Thoracic aorta (tissue), 2 donors: ENCODE measurements at regions not wholly inside any gene's neighbourhood (a gene's known extent, or its start where the extent isn't known, plus 50 kb on each side); places are given as distances from the start of the nearest gene placed in this dataset.

ENCODE experiments used
- ATAC-seq: fragments of 150-250 bp; one replicate; pipeline ENCODE4 v1.8.0; 2017; ENCODE audit warnings: low read depth; ENCODE audit not compliant: insufficient number of reproducible peaks, low FRiP score
- DNase-seq: peaks from one replicate; pipeline ENCODE4 v3.0.0-alpha.2; 2020; ENCODE audit warnings: low spot score
- H3K27ac ChIP-seq, 2 donors: fragments of 200-600 bp; sonication (generic); 1 replicate in 1 of 2; 2 replicates in 1 of 2; pipeline ENCODE4 v1.5.1; 2016; ENCODE audit warnings: mild to moderate bottlenecking in 2 of 2, moderate library complexity in 2 of 2
- H3K27me3 ChIP-seq: fragments of 200-600 bp; sonication (generic); replicated peaks from 2 replicates; pipeline ENCODE4 v1.6.0; 2016; ENCODE audit warnings: mild to moderate bottlenecking; ENCODE audit not compliant: insufficient read depth
- H3K36me3 ChIP-seq: fragments of 200-600 bp; sonication (generic); one replicate; pipeline ENCODE4 v1.5.1; 2016
- H3K4me1 ChIP-seq, 2 donors: fragments of 200-600 bp; sonication (generic); 1 replicate in 1 of 2; 2 replicates in 1 of 2; pipeline versions ENCODE4 v1.5.1 to v1.6.0; 2016; ENCODE audit warnings: low read depth in 2 of 2, mild to moderate bottlenecking in 1 of 2; ENCODE audit not compliant: control insufficient read depth in 1 of 2
- H3K4me3 ChIP-seq: fragments of 200-600 bp; sonication (generic); 2 replicates; pipeline ENCODE4 v1.5.1; 2016; ENCODE audit warnings: mild to moderate bottlenecking
- H3K9me3 ChIP-seq: fragments of 200-600 bp; sonication (generic); 2 replicates; pipeline ENCODE4 v1.5.1; 2016
- TF ChIP-seq, protein P1 (sequence below): fragments of 200-600 bp; sonication (generic); IDR thresholded peaks from one replicate; pipeline ENCODE4 v1.5.1; 2019; ENCODE audit warnings: antibody characterized with exemption

DNA sequence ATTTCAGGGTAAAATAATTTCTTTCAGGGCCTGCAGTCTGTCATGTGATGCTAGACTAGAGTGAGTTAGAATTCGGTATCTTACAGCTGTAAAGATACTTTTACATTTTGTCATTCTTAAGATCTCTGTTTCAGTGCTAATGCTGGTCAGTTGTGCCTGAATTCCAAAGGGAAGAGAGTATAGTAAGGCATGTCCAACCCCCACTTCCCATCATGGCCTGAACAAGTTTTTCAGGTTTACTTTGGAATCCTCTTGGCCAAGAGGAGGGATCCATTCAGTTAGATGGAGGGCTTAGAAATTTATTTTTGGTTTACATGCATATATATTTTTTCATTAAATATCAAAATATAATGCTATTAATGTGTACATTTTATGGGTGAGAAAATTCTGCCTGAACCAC, 596.6 kb downstream of the XIRP2 start:
- ATAC-seq = no peak
- Histone ChIP-seq H3K9me3 (no peaks in the 10 kb centered on the region), H3K4me1 (peaks cover 6 to 9% of the 10 kb centered on the region in 2 donors), H3K27me3 (no peaks in the 10 kb centered on the region), H3K36me3 (no peaks in the 10 kb centered on the region), H3K4me3 (no peak overlapping the region), H3K27ac (no peak overlapping the region)
- TF ChIP-seq, protein P1, sequence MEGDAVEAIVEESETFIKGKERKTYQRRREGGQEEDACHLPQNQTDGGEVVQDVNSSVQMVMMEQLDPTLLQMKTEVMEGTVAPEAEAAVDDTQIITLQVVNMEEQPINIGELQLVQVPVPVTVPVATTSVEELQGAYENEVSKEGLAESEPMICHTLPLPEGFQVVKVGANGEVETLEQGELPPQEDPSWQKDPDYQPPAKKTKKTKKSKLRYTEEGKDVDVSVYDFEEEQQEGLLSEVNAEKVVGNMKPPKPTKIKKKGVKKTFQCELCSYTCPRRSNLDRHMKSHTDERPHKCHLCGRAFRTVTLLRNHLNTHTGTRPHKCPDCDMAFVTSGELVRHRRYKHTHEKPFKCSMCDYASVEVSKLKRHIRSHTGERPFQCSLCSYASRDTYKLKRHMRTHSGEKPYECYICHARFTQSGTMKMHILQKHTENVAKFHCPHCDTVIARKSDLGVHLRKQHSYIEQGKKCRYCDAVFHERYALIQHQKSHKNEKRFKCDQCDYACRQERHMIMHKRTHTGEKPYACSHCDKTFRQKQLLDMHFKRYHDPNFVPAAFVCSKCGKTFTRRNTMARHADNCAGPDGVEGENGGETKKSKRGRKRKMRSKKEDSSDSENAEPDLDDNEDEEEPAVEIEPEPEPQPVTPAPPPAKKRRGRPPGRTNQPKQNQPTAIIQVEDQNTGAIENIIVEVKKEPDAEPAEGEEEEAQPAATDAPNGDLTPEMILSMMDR = no peak
- DNase-seq = no peak

DNA sequence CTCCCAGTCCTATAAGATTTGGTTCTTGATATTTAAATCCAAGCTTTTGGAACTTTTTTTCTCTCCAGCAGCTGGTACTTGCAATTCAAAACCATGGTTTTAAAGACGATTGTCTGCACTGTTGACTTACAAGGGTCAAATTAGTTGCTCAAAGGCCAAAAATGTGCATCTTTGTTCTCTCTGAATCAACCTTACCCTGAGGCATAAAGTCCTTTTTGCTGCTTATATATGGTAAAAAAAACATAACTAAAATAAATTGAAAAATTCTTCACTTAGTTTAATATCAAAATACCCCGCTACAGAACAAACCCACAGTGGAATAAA, 592.7 kb downstream of the XIRP2 start:
- H3K36me3 ChIP-seq = no peaks in the 10 kb centered on the region
- ATAC-seq (no peak), DNase-seq (no peak)

DNA sequence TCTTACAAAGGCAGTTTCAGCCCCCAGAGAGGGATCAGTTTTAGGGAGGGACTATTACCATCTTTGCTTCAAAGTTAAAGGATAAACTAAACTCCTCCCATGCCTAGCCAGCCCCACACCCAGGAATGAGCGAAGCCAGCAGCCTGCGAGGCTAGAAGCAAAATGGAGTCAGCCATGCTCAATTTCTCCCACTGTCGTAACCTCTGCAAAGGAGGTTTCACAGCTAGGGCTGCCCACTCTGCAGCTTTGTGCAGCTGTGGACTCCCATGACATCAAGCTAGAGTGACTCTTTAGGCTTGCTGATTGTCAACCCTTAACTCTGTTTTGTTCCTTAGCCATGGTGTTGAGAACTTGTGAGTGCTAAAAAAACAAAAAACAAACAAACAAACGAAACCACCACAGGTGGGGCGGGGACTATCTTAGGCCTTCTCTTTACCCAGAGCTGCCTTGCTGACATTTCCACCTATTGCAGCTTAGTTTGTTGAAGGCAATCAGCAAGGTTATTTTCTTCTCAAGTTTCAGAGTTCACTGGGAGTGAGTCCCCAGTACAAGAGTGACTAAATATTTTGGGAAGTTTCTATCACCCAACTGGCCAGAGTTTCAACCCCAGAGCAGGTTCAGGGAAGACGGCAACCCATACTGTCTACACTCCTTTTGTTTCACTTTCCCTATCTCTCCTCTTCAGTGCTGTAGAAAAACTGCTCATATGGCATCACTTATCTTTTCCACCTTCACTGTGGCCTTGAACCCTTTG, 592.1 kb downstream of the XIRP2 start:
- no peaks in the 10 kb centered on the region for H3K9me3 ChIP-seq
- no peak overlapping the region for H3K27ac ChIP-seq
- no peaks in the 10 kb centered on the region for H3K4me1 ChIP-seq
- TF ChIP-seq, protein P1 = no peak
- no peaks in the 10 kb centered on the region for H3K36me3 ChIP-seq
- H3K27me3 ChIP-seq = no peaks in the 10 kb centered on the region
- DNase-seq = no peak
- peak; percentile 17 for ATAC-seq
- no peak overlapping the region for H3K4me3 ChIP-seq

More for the DNA sequence above, 592.7 kb downstream of the XIRP2 start:
- H3K4me1 ChIP-seq = no peaks in the 10 kb centered on the region
- H3K27me3 ChIP-seq = no peaks in the 10 kb centered on the region
- no peak overlapping the region for H3K4me3 ChIP-seq
- no peak overlapping the region for H3K27ac ChIP-seq
- H3K9me3 ChIP-seq = no peaks in the 10 kb centered on the region
- TF ChIP-seq, protein P1 = no peak

DNA sequence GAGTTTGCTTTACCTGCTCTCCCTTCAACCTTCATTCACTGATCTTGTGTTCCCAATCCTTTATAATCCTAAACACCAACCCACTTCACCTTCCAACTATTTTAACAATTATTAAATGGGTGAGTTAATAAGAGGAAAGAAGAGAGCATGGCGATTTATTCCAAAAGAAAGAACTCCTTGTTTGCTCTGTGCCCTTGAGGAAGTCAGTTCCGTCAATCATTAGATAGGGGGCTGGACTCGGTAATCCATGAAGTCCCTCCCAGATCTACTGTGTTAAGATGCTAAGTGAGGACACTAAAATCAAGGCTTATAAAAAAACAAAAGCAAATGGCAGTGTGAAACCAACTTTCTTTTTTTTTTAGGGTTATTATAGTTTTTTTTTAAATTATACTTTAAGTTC, 589.9 kb downstream of the XIRP2 start:
- ATAC-seq (no peak), DNase-seq (no peak)
- Histone ChIP-seq H3K4me1 (no peaks in the 10 kb centered on the region), H3K27me3 (no peaks in the 10 kb centered on the region), H3K36me3 (no peaks in the 10 kb centered on the region), H3K4me3 (no peak overlapping the region), H3K27ac (no peak overlapping the region), H3K9me3 (no peaks in the 10 kb centered on the region)
- TF ChIP-seq, protein P1 = no peak

DNA sequence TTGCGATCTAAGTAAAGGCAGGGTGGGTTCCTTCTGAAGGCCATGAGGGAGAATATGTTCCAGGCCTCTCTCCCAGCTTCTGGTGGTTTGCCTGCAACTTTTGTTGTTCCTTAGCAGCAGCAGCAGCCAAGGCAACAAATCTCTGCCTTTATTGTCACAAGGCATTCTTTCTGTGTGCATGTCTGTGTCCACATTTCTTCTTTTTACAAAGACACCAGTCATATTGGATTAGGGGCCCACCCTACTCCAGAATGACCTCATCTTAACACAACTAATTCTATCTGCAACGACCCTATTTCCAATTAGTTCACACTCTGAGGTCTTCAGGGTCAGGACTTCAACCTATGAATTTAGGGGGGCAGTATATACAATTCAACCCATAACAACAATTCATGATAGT, 587.5 kb downstream of the XIRP2 start:
- ATAC-seq (no peak), DNase-seq (no peak)
- no peaks in the 10 kb centered on the region for H3K36me3 ChIP-seq
- TF ChIP-seq, protein P1 = no peak
- no peak overlapping the region for H3K4me3 ChIP-seq
- H3K27ac ChIP-seq = no peak overlapping the region
- H3K9me3 ChIP-seq = no peaks in the 10 kb centered on the region
- H3K4me1 ChIP-seq = no peaks in the 10 kb centered on the region
- H3K27me3 ChIP-seq = no peaks in the 10 kb centered on the region
